Neural cell (in vitro differentiated cells): ENCODE measurements at regions not wholly inside any gene's neighbourhood (a gene's known extent, or its start where the extent isn't known, plus 50 kb on each side); places are given as distances from the start of the nearest gene placed in this dataset.
"Not testable (repeated sequence)": the region's sequence is repeated elsewhere in the genome, so short reads cannot be mapped to it uniquely, and the experiment has no call there.

ENCODE experiments used
- H2AFZ ChIP-seq: fragments of 200-600, 300-800 bp; sonication (generic), shearing (Covaris generic); 2 replicates; pipeline ENCODE4 v1.6.0; 2014; ENCODE audit warnings: low read depth, mild to moderate bottlenecking, antibody characterized with exemption, low read length, moderate library complexity
- H3F3A ChIP-seq: fragments of 200-600 bp; shearing (Covaris generic); 2 replicates; pipeline ENCODE4 v1.6.1; 2016; ENCODE audit warnings: mild to moderate bottlenecking, moderate library complexity, mixed read lengths, antibody characterized with exemption, low read length; ENCODE audit not compliant: insufficient read depth, poor library complexity, severe bottlenecking
- H3K27ac ChIP-seq: fragments of 200-600, 300-800 bp; sonication (generic), shearing (Covaris generic); 2 replicates; pipeline ENCODE4 v1.5.1; 2014; ENCODE audit warnings: mild to moderate bottlenecking, low read length, moderate library complexity
- H3K27me3 ChIP-seq: fragments of 300-800, 200-600 bp; sonication (generic), shearing (Covaris generic); 2 replicates; pipeline ENCODE4 v1.6.0; 2014; ENCODE audit warnings: mild to moderate bottlenecking, low read depth, low read length, moderate library complexity; ENCODE audit not compliant: insufficient read depth
- H3K36me3 ChIP-seq: fragments of 300-800, 200-600 bp; sonication (generic), shearing (Covaris generic); 2 replicates; pipeline ENCODE4 v1.5.1; 2014; ENCODE audit warnings: mild to moderate bottlenecking, antibody characterized with exemption, low read length, moderate library complexity; ENCODE audit not compliant: insufficient read depth
- H3K4me2 ChIP-seq: fragments of 300-800, 200-600 bp; sonication (generic), shearing (Covaris generic); 2 replicates; pipeline ENCODE4 v1.6.0; 2014; ENCODE audit warnings: mild to moderate bottlenecking, low read length
- H3K4me3 ChIP-seq: fragments of 300-800, 200-600 bp; sonication (generic), shearing (Covaris generic); 2 replicates; pipeline ENCODE4 v1.5.1; 2014; ENCODE audit warnings: mild to moderate bottlenecking, low read length, moderate library complexity
- H3K79me2 ChIP-seq: fragments of 200-600 bp; shearing (Covaris generic); replicated peaks from 2 replicates; pipeline ENCODE4 v1.6.0; 2014; ENCODE audit warnings: mild to moderate bottlenecking, low read length, moderate library complexity; ENCODE audit not compliant: insufficient read depth
- H3K9ac ChIP-seq: fragments of 300-800, 200-600 bp; sonication (generic), shearing (Covaris generic); 2 replicates; pipeline ENCODE4 v1.6.1; 2016; ENCODE audit warnings: mild to moderate bottlenecking, low read length, mixed read lengths
- H3K9me2 ChIP-seq: fragments of 200-600 bp; shearing (Covaris generic); 2 replicates; pipeline ENCODE4 v1.6.1; 2016; ENCODE audit warnings: mild to moderate bottlenecking, low read length, mixed read lengths; ENCODE audit not compliant: insufficient read depth
- H3K9me3 ChIP-seq: fragments of 200-600, 300-800 bp; sonication (generic), shearing (Covaris generic); 2 replicates; pipeline ENCODE4 v1.6.1; 2016; ENCODE audit warnings: mild to moderate bottlenecking, mixed run types, low read length, moderate library complexity, mixed read lengths
- H4K20me1 ChIP-seq: fragments of 200-600 bp; shearing (Covaris generic); 2 replicates; pipeline ENCODE4 v1.6.1; 2016; ENCODE audit warnings: mild to moderate bottlenecking, mixed run types; ENCODE audit not compliant: insufficient read depth
- EP300 ChIP-seq: fragments of 450-650 bp; conservative IDR thresholded peaks from 2 replicates; pipeline ENCODE4 v1.6.1; 2014; ENCODE audit warnings: antibody characterized with exemption, mild to moderate bottlenecking, moderate library complexity; ENCODE audit not compliant: poor library complexity, severe bottlenecking
- EZH2 ChIP-seq: fragments of 200-600, 300-800 bp; shearing (Covaris generic), sonication (generic); IDR thresholded peaks from 2 replicates; pipeline ENCODE4 v1.6.1; 2014; ENCODE audit warnings: antibody characterized with exemption, low read length, borderline replicate concordance, mild to moderate bottlenecking; ENCODE audit not compliant: insufficient read depth, poor library complexity, severe bottlenecking
- MXI1 ChIP-seq: fragments of 450-650 bp; conservative IDR thresholded peaks from 2 replicates; pipeline ENCODE4 v1.6.1; 2014; ENCODE audit warnings: antibody characterized with exemption, mild to moderate bottlenecking; ENCODE audit not compliant: poor library complexity, severe bottlenecking
- POLR2AphosphoS5 ChIP-seq: IDR thresholded peaks from 2 replicates; pipeline ENCODE4 v1.6.1; 2012
- RAD21 ChIP-seq: fragments of 450-650 bp; conservative IDR thresholded peaks from 2 replicates; pipeline ENCODE4 v1.6.1; 2014; ENCODE audit warnings: antibody characterized with exemption, mild to moderate bottlenecking, moderate library complexity
- SMC3 ChIP-seq: fragments of 450-650 bp; conservative IDR thresholded peaks from 2 replicates; pipeline ENCODE4 v1.6.1; 2014; ENCODE audit warnings: antibody characterized with exemption, mild to moderate bottlenecking, moderate library complexity; ENCODE audit not compliant: poor library complexity
- TAF1 ChIP-seq: IDR thresholded peaks from 2 replicates; pipeline ENCODE4 v1.6.1; 2012; ENCODE audit warnings: low read depth
- TF ChIP-seq, protein P1 (sequence below): fragments of 450-650 bp; IDR thresholded peaks from 2 replicates; pipeline ENCODE4 v1.5.1; 2014; ENCODE audit warnings: antibody characterized with exemption, mild to moderate bottlenecking, moderate library complexity; ENCODE audit not compliant: poor library complexity, severe bottlenecking
- TF ChIP-seq, protein P2 (sequence below): IDR thresholded peaks from 2 replicates; pipeline ENCODE4 v1.6.1; 2012; ENCODE audit warnings: borderline replicate concordance

DNA sequence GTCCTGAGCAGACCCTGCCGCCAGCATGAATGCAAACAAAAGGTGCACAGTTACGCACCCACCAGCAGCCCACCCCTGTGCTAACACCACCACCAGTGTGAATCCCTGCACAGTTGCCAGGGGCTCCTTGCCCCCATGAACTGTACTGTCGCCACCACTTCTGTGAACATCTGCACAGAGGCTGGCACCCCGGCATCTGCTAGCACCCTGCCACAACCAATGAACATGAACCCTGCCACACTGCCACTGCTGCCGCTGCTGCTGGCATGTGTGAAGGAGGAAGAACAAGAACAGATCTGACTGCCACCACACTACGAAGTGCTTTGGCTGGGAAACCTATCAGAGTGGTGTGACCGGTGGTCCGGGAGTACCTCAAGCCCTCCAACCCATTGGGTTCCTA is 261.3 kb downstream of the PARM1 start:
- TF ChIP-seq TAF1: no peak
- TF ChIP-seq EP300: no peak
- TF ChIP-seq MXI1: no peak
- TF ChIP-seq, protein P1, sequence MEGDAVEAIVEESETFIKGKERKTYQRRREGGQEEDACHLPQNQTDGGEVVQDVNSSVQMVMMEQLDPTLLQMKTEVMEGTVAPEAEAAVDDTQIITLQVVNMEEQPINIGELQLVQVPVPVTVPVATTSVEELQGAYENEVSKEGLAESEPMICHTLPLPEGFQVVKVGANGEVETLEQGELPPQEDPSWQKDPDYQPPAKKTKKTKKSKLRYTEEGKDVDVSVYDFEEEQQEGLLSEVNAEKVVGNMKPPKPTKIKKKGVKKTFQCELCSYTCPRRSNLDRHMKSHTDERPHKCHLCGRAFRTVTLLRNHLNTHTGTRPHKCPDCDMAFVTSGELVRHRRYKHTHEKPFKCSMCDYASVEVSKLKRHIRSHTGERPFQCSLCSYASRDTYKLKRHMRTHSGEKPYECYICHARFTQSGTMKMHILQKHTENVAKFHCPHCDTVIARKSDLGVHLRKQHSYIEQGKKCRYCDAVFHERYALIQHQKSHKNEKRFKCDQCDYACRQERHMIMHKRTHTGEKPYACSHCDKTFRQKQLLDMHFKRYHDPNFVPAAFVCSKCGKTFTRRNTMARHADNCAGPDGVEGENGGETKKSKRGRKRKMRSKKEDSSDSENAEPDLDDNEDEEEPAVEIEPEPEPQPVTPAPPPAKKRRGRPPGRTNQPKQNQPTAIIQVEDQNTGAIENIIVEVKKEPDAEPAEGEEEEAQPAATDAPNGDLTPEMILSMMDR: no peak
- no peak for TF ChIP-seq RAD21
- no peak for TF ChIP-seq EZH2
- no peak for TF ChIP-seq POLR2AphosphoS5
- no peak for TF ChIP-seq SMC3
- TF ChIP-seq, protein P2, sequence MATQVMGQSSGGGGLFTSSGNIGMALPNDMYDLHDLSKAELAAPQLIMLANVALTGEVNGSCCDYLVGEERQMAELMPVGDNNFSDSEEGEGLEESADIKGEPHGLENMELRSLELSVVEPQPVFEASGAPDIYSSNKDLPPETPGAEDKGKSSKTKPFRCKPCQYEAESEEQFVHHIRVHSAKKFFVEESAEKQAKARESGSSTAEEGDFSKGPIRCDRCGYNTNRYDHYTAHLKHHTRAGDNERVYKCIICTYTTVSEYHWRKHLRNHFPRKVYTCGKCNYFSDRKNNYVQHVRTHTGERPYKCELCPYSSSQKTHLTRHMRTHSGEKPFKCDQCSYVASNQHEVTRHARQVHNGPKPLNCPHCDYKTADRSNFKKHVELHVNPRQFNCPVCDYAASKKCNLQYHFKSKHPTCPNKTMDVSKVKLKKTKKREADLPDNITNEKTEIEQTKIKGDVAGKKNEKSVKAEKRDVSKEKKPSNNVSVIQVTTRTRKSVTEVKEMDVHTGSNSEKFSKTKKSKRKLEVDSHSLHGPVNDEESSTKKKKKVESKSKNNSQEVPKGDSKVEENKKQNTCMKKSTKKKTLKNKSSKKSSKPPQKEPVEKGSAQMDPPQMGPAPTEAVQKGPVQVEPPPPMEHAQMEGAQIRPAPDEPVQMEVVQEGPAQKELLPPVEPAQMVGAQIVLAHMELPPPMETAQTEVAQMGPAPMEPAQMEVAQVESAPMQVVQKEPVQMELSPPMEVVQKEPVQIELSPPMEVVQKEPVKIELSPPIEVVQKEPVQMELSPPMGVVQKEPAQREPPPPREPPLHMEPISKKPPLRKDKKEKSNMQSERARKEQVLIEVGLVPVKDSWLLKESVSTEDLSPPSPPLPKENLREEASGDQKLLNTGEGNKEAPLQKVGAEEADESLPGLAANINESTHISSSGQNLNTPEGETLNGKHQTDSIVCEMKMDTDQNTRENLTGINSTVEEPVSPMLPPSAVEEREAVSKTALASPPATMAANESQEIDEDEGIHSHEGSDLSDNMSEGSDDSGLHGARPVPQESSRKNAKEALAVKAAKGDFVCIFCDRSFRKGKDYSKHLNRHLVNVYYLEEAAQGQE: no peak
- no peaks in the 10 kb centered on the region for H3K27me3 ChIP-seq
- H3K27ac ChIP-seq: no peak overlapping the region
- H3K36me3 ChIP-seq: no peaks in the 10 kb centered on the region
- H4K20me1 ChIP-seq: no peaks in the 10 kb centered on the region
- H3K4me2 ChIP-seq: no peak overlapping the region
- no peaks in the 10 kb centered on the region for H3K79me2 ChIP-seq
- H2AFZ ChIP-seq: no peak overlapping the region
- no peak overlapping the region for H3K9ac ChIP-seq
- no peaks in the 10 kb centered on the region for H3K9me3 ChIP-seq
- H3F3A ChIP-seq: no peaks in the 10 kb centered on the region
- H3K9me2 ChIP-seq: no peaks in the 10 kb centered on the region
- H3K4me3 ChIP-seq: no peak overlapping the region

DNA sequence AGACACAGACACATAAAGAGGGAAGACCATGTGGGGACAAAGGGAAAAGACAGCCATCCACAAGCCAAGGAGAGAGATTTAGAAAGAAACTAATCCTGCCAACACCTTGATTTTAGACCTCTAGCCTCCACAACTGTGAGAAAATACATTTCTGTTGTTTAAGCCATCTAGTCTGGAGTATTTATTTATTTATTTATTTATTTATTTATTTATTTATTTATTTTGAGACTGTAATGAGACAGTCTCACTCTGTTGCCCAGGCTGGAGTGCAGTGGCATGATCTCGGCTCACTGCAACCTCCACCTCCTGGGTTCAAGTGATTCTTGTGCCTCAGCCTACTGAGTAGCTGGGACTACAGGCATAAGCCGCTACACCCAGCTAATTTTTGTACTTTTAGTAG is 259.3 kb downstream of the PARM1 start:
- not testable (repeated sequence) for H4K20me1 ChIP-seq, H3K27ac ChIP-seq, H3K9me2 ChIP-seq, H3K9me3 ChIP-seq, H3K9ac ChIP-seq, H3K4me3 ChIP-seq, H3K27me3 ChIP-seq, H3K79me2 ChIP-seq, H2AFZ ChIP-seq, H3F3A ChIP-seq, H3K4me2 ChIP-seq, H3K36me3 ChIP-seq

DNA sequence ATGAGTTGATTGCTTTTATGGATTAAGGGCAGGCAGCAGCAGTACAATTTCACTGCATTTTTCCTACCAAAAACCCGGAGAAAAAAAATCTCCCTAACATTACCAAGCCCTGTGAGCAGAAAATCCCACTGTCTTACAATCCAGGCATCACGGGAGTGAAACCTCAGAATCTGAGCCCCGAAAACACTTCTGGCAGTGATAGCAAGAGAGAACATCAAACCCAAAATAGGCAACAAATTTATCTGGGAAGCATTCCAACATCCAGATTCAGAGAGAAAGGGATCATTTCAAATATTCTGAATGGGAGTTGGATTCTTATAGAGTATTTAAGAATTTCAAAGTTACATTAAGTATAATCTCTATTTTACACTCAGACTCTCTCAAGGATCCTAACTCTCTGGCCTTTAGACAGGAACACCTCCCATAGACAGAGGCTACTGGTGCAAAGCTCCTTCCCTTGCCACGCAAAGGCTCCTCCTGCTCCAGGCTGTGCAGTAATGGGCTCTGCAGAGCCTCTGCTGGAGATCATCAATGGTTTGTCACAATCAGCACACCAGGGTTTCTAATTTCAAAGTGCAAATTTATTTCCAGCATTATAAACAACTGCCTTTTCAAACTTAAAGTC is 256.9 kb downstream of the PARM1 start:
- Histone ChIP-seq H3K27ac (no peak overlapping the region), H3F3A (no peaks in the 10 kb centered on the region), H3K4me3 (no peak overlapping the region), H4K20me1 (no peaks in the 10 kb centered on the region), H3K27me3 (no peaks in the 10 kb centered on the region), H3K36me3 (no peaks in the 10 kb centered on the region), H2AFZ (no peak overlapping the region), H3K9me2 (no peaks in the 10 kb centered on the region), H3K4me2 (no peak overlapping the region), H3K9me3 (no peaks in the 10 kb centered on the region), H3K79me2 (no peaks in the 10 kb centered on the region), H3K9ac (no peak overlapping the region)
- TF ChIP-seq MXI1 (no peak), EZH2 (no peak), RAD21 (no peak), SMC3 (no peak), TAF1 (no peak), EP300 (no peak), POLR2AphosphoS5 (no peak)
- TF ChIP-seq, protein P2: no peak
- TF ChIP-seq, protein P1: no peak
